Panc1 (cell line): ENCODE measurements at regions not wholly inside any gene's neighbourhood (a gene's known extent, or its start where the extent isn't known, plus 50 kb on each side); places are given as distances from the start of the nearest gene placed in this dataset.

Experiments
- CTCF ChIP-seq: fragments of 450-650 bp; IDR thresholded peaks from 2 replicates; pipeline ENCODE4 v1.5.1; 2017; ENCODE audit warnings: mild to moderate bottlenecking
- POLR2AphosphoS5 ChIP-seq: IDR thresholded peaks from 2 replicates; pipeline ENCODE4 v1.6.1; 2012; ENCODE audit warnings: mild to moderate bottlenecking, low read depth, low read length, moderate library complexity

- TF ChIP-seq CTCF (no peak), POLR2AphosphoS5 (no peak)
These were observed 66.6 kb downstream of the ACKR3 start for GRCh38 chr2:236636261-236636660.
